Fibroblast of the aortic adventitia (primary cell): ENCODE measurements at regions not wholly inside any gene's neighbourhood (a gene's known extent, or its start where the extent isn't known, plus 50 kb on each side); places are given as distances from the start of the nearest gene placed in this dataset.
A peak's percentile ranks its signal among the peaks of the same experiment; 100 is the strongest.
"Not testable (repeated sequence)": the region's sequence is repeated elsewhere in the genome, so short reads cannot be mapped to it uniquely, and the experiment has no call there.

Experiments
- DNase-seq: peaks from one replicate; pipeline ENCODE4 v3.0.0-alpha.2; 2010; ENCODE audit warnings: low read depth
- H3K4me3 ChIP-seq: 2 replicates; pipeline ENCODE4 v1.5.1; 2011; ENCODE audit warnings: low read depth, mild to moderate bottlenecking, control low read depth, low read length, moderate library complexity
- TF ChIP-seq, protein P1 (sequence below): IDR thresholded peaks from 2 replicates; pipeline ENCODE4 v1.5.1; 2011; ENCODE audit warnings: mild to moderate bottlenecking, low read length, control low read depth, inconsistent platforms; ENCODE audit not compliant: insufficient read depth

DNA sequence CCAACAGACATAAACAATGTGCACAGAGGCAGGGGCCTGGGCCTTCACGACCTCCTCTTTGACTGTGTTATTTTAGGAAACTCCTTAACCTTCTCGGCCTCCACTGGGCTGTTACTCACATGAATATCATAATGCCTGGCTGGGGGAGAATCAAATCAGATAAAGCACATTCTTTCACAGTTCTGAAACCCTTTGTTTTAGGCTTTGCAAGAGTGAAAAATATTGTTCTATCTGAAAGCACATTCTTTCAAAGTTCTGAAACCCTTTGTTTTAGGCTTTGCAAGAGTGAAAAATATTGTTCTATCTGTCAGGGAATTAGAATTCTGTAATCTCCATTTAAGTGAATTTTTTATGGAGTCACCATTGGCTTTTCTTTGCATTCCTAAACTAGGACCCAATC is 50.7 kb upstream of the SYNDIG1 start:
- peak; percentile 82 for DNase-seq
- H3K4me3 ChIP-seq: no peak overlapping the region
- TF ChIP-seq, protein P1, sequence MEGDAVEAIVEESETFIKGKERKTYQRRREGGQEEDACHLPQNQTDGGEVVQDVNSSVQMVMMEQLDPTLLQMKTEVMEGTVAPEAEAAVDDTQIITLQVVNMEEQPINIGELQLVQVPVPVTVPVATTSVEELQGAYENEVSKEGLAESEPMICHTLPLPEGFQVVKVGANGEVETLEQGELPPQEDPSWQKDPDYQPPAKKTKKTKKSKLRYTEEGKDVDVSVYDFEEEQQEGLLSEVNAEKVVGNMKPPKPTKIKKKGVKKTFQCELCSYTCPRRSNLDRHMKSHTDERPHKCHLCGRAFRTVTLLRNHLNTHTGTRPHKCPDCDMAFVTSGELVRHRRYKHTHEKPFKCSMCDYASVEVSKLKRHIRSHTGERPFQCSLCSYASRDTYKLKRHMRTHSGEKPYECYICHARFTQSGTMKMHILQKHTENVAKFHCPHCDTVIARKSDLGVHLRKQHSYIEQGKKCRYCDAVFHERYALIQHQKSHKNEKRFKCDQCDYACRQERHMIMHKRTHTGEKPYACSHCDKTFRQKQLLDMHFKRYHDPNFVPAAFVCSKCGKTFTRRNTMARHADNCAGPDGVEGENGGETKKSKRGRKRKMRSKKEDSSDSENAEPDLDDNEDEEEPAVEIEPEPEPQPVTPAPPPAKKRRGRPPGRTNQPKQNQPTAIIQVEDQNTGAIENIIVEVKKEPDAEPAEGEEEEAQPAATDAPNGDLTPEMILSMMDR: no peak

DNA sequence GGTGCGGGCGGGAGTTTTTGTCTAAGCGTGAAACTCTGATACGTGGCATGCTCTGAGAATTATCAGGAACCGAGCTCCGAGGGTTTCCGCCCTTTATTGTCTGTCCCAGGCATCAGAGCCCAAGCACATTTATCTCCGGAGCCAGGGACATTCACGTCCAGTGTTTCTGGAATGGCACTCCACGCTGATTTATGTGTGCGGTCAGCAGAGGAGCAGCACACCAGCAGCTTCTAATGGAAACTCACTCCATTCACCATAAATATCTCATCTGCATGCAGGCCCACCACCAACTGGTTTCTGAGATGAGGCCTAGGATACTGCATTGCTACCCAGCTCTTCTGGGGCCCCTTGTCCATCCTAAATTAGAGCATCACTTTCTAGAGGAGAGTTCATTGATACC is 51.9 kb upstream of the SYNDIG1 start:
- no peak for DNase-seq
- TF ChIP-seq, protein P1: no peak

DNA sequence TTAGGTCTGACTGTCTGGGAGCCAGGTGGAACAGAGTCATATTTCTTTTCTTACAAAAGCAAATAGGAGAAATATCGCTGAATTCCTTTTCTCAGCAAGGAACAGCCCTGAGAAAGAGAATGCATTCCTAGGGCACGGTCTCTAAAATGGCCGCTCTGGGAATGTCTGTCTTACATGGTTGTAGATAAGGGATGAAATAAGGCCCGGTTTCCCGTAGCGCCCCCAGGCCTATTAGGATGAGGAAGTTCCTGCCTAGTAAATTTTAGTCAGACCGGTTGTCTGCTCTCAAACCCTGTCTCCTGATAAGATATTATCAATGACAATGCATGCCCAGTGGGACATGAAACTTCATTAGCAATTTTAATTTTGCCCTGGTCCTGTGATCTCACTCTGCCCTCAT is 54.0 kb upstream of the SYNDIG1 start:
- not testable (repeated sequence) for DNase-seq, H3K4me3 ChIP-seq

More for the DNA sequence above, 51.9 kb upstream of the SYNDIG1 start:
- H3K4me3 ChIP-seq: no peak overlapping the region

DNA sequence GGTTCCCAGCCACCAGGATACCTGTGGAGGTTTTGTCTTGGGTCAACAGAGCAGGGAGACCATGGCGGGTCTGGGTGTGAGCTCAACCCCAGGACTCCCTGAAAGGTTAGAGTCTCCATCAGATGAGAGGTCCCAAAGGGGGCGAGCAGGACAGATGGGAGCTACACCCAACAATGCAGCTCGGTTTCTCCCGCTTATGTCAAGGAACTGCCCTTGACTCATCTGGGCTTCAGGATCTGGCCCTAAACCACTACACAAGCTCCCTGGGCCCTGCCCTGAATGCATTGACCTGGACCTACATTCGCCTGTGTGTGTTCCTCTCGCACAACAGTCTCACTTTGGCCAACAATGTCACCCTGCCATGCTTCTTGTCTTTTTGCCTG is 57.6 kb upstream of the SYNDIG1 start:
- TF ChIP-seq, protein P1: no peak
- no peak overlapping the region for H3K4me3 ChIP-seq
- no peak for DNase-seq

DNA sequence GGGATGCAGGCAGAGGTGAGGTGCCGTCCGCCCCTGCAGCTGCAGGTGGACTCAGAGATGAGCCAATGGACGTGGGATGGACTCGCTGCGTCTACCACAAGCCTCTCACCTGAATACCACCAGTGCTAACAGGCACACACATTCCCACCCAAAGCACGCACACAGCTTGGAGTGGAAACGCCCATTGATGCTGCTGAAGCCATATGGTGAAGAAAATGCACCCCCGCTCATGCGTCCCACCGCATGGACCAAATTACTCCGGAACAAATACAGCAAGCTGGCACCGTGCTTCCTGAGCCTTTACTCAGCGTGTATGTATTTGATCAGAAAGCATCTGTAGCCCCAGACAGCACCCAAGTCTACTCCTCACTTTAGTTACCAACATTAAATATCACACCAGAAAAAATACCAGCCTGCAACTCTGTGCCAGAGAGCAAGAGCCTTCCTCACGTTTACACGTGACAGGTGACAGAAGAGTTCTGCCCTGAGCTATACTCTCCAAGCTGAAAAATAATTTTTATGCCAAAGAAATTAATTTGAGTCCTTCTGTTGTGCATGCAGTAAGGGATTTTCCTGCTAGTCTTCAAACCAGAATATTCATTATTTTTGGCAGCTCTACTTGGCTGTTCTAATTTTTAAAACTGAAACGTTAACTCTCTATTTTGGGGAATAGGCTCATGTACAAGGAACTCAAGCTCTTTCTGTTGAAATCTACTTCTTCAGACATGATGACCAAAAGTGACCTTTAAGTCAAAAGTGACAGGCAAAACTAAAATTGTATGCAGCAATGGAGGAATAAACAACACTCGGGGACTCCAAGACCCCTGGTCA is 58.2 kb upstream of the SYNDIG1 start:
- TF ChIP-seq, protein P1: no peak

DNA sequence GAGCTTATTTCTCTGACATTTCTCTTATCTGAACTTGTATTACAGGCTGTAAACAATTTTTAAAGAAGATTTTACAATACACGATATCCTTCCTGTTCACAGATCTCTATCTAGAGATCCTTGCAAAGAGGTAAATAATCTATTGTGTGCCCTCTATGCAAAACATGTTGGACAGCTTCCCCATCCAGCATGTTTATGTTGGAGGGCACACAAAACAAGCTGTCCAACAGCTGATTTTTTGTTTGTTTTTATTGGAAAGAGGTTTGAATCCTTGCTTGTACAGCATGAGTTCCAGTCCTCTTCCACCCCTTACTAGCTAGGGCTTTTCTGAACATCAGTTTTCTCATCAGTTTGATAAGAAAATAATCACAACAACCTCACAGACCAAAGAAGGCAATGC is 62.3 kb upstream of the SYNDIG1 start:
- TF ChIP-seq, protein P1: no peak
- DNase-seq: peak; percentile 52
- H3K4me3 ChIP-seq: no peak overlapping the region

More for the DNA sequence above, 58.2 kb upstream of the SYNDIG1 start:
- peak; percentile 8 for DNase-seq
- no peak overlapping the region for H3K4me3 ChIP-seq

DNA sequence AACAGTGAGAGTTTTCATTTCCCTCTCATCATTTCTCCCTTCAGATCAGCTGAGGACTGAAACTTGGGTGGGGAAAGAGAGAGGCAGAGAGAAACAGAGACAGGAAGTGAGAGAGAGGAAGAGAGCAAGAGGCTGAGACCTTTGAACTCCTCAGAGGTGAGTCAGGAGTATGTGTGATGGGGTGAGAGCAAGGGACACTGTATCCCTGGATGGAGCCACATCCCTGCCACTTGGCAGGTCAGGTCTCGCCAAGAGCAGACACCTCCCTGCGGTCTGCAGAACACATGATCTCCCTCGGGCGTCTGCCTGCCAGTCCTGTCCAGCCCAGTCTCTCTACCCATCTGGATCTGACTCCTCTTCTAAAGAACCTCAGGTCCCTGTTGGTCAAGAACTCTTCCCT is 62.7 kb upstream of the SYNDIG1 start:
- peak; percentile 8 for DNase-seq
- H3K4me3 ChIP-seq: no peak overlapping the region
- TF ChIP-seq, protein P1: no peak
